SK-N-SH treated with all-trans-retinoic acid at 6 μM for 48 hours (cell line): ENCODE measurements at regions not wholly inside any gene's neighbourhood (a gene's known extent, or its start where the extent isn't known, plus 50 kb on each side); places are given as distances from the start of the nearest gene placed in this dataset.

ENCODE experiments used
- ESRRG ChIP-seq: fragments of 250-450 bp; sonication (Bioruptor Pico); IDR thresholded peaks from 2 replicates; pipeline ENCODE4 v1.6.1; 2021; ENCODE audit warnings: mild to moderate bottlenecking
- GLIS3 ChIP-seq: fragments of 250-450 bp; sonication (Bioruptor Pico); IDR thresholded peaks from 2 replicates; pipeline ENCODE4 v1.5.0; 2020; ENCODE audit warnings: mild to moderate bottlenecking, moderate library complexity
- PATZ1 ChIP-seq: fragments of 250-450 bp; sonication (Bioruptor Pico); IDR thresholded peaks from 2 replicates; pipeline ENCODE4 v1.8.0; 2020; ENCODE audit warnings: mild to moderate bottlenecking, moderate library complexity, borderline replicate concordance
- RARB ChIP-seq: fragments of 250-450 bp; sonication (Bioruptor Pico); IDR thresholded peaks from 2 replicates; pipeline ENCODE4 v1.8.0; 2021; ENCODE audit warnings: mild to moderate bottlenecking, moderate library complexity
- TCF4 ChIP-seq: fragments of 250-450 bp; sonication (Bioruptor Pico); IDR thresholded peaks from 2 replicates; pipeline ENCODE4 v1.8.0; 2021; ENCODE audit warnings: mild to moderate bottlenecking, moderate library complexity, borderline replicate concordance
- ZNF565 ChIP-seq: fragments of 450-650 bp; formaldehyde crosslinking; conservative IDR thresholded peaks from 2 replicates; pipeline ENCODE4 v1.5.0; 2020; ENCODE audit warnings: low read depth, mild to moderate bottlenecking, moderate library complexity

- TF ChIP-seq RARB: no peak
- TF ChIP-seq ESRRG (CRISPR knock-in tag): no peak
- no peak for TF ChIP-seq PATZ1 (CRISPR knock-in tag)
- no peak for TF ChIP-seq GLIS3 (CRISPR knock-in tag)
- TF ChIP-seq TCF4 (CRISPR knock-in tag): no peak
- TF ChIP-seq ZNF565 (CRISPR knock-in tag): no peak
Observed at GRCh38 chr4:157929486-157929885, 243.3 kb downstream of the GASK1B start.
